Erythroblast (primary cell): ENCODE measurements at regions not wholly inside any gene's neighbourhood (a gene's known extent, or its start where the extent isn't known, plus 50 kb on each side); places are given as distances from the start of the nearest gene placed in this dataset.

ENCODE experiments used
- GATA1 ChIP-seq: IDR thresholded peaks from 2 replicates; pipeline ENCODE4 v1.6.1; 2011; ENCODE audit warnings: low read depth, mild to moderate bottlenecking, control low read depth, low read length, moderate library complexity
- POLR2A ChIP-seq: IDR thresholded peaks from 2 replicates; pipeline ENCODE4 v1.6.1; 2011; ENCODE audit warnings: mild to moderate bottlenecking, low read length

DNA sequence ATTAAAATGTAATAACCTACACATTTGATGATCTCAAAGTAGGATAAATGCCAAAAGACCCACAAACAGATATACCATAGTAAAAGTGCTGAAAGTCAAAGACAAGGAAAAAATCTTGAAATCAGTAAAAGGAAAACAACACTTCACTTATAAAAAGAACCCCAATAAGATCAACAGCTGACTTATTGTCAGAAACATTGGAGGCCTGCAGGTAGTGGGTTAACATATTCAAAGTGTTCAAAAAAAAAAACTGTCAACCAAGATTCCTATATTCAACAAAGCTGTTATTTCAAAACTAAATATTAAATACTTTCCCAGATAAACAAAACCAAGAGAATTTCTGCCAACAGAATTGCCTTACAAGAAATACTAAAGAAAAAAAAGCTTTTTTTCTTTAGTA, 347.1 kb downstream of the GUCY2F start:
- no peak for TF ChIP-seq POLR2A
- no peak for TF ChIP-seq GATA1
